Thoracic aorta (tissue), 2 donors: ENCODE measurements at regions not wholly inside any gene's neighbourhood (a gene's known extent, or its start where the extent isn't known, plus 50 kb on each side); places are given as distances from the start of the nearest gene placed in this dataset.

Source experiments
- ATAC-seq: fragments of 150-250 bp; one replicate; pipeline ENCODE4 v1.8.0; 2017; ENCODE audit warnings: low read depth; ENCODE audit not compliant: insufficient number of reproducible peaks, low FRiP score
- DNase-seq: peaks from one replicate; pipeline ENCODE4 v3.0.0-alpha.2; 2020; ENCODE audit warnings: low spot score
- H3K27ac ChIP-seq, 2 donors: fragments of 200-600 bp; sonication (generic); 1 replicate in 1 of 2; 2 replicates in 1 of 2; pipeline ENCODE4 v1.5.1; 2016; ENCODE audit warnings: mild to moderate bottlenecking in 2 of 2, moderate library complexity in 2 of 2
- H3K27me3 ChIP-seq: fragments of 200-600 bp; sonication (generic); replicated peaks from 2 replicates; pipeline ENCODE4 v1.6.0; 2016; ENCODE audit warnings: mild to moderate bottlenecking; ENCODE audit not compliant: insufficient read depth
- H3K36me3 ChIP-seq: fragments of 200-600 bp; sonication (generic); one replicate; pipeline ENCODE4 v1.5.1; 2016
- H3K4me1 ChIP-seq, 2 donors: fragments of 200-600 bp; sonication (generic); 1 replicate in 1 of 2; 2 replicates in 1 of 2; pipeline versions ENCODE4 v1.5.1 to v1.6.0; 2016; ENCODE audit warnings: low read depth in 2 of 2, mild to moderate bottlenecking in 1 of 2; ENCODE audit not compliant: control insufficient read depth in 1 of 2
- H3K4me3 ChIP-seq: fragments of 200-600 bp; sonication (generic); 2 replicates; pipeline ENCODE4 v1.5.1; 2016; ENCODE audit warnings: mild to moderate bottlenecking
- H3K9me3 ChIP-seq: fragments of 200-600 bp; sonication (generic); 2 replicates; pipeline ENCODE4 v1.5.1; 2016
- CTCF ChIP-seq: fragments of 200-600 bp; sonication (generic); IDR thresholded peaks from one replicate; pipeline ENCODE4 v1.5.1; 2019; ENCODE audit warnings: antibody characterized with exemption

- no peaks in the 10 kb centered on the region for H3K36me3 ChIP-seq
- TF ChIP-seq CTCF = no peak
- H3K27me3 ChIP-seq = no peaks in the 10 kb centered on the region
- no peak for DNase-seq
- H3K9me3 ChIP-seq = no peaks in the 10 kb centered on the region
- H3K4me1 ChIP-seq = peaks cover 0 to 12% of the 10 kb centered on the region in 2 donors
- no peak for ATAC-seq
- no peak overlapping the region for H3K27ac ChIP-seq
- H3K4me3 ChIP-seq = no peak overlapping the region
Measured at GRCh38 chr6:129771678-129772077, 61.7 kb upstream of the ARHGAP18 start.

- Histone ChIP-seq H3K9me3 (no peaks in the 10 kb centered on the region), H3K27me3 (no peaks in the 10 kb centered on the region), H3K4me1 (peaks cover 0 to 13% of the 10 kb centered on the region in 2 donors), H3K36me3 (no peaks in the 10 kb centered on the region), H3K27ac (no peak overlapping the region), H3K4me3 (peak overlapping the region; percentile 70)
- ATAC-seq (no peak), DNase-seq (no peak)
- no peak for TF ChIP-seq CTCF
Measured at GRCh38 chr6:129767776-129768485, 58.0 kb upstream of the ARHGAP18 start.

GRCh38 chr6:129766959-129767728, 57.2 kb upstream of the ARHGAP18 start:
- TF ChIP-seq CTCF = no peak
- Histone ChIP-seq H3K36me3 (no peaks in the 10 kb centered on the region), H3K4me3 (peak overlapping the region; percentile 70), H3K27ac (no peak overlapping the region), H3K9me3 (no peaks in the 10 kb centered on the region), H3K27me3 (no peaks in the 10 kb centered on the region), H3K4me1 (peaks cover 0 to 13% of the 10 kb centered on the region in 2 donors)
- DNase-seq (no peak), ATAC-seq (no peak)

GRCh38 chr6:129764761-129765407, 54.9 kb upstream of the ARHGAP18 start:
- DNase-seq (no peak), ATAC-seq (no peak)
- no peaks in the 10 kb centered on the region for H3K36me3 ChIP-seq
- no peak overlapping the region for H3K4me3 ChIP-seq
- H3K27me3 ChIP-seq = no peaks in the 10 kb centered on the region
- no peaks in the 10 kb centered on the region for H3K9me3 ChIP-seq
- no peak overlapping the region for H3K27ac ChIP-seq
- H3K4me1 ChIP-seq = peaks cover 0 to 13% of the 10 kb centered on the region in 2 donors
- no peak for TF ChIP-seq CTCF
